Left ventricle myocardium superior (tissue), 1 donor: ENCODE measurements at regions not wholly inside any gene's neighbourhood (a gene's known extent, or its start where the extent isn't known, plus 50 kb on each side); places are given as distances from the start of the nearest gene placed in this dataset.
"Not testable (repeated sequence)": the region's sequence is repeated elsewhere in the genome, so short reads cannot be mapped to it uniquely, and the experiment has no call there.

Experiments
- ATAC-seq: fragments of 200-7000 bp; cut with Tn5 transposase; one replicate; pipeline ENCODE4 v1.9.1; 2020; ENCODE audit warnings: mild to moderate bottlenecking, moderate library complexity
- DNase-seq: peaks from one replicate; pipeline ENCODE4 v3.0.0-alpha.2; 2020
- intact Hi-C: fragments of 100-400 bp; cut with micrococcal nuclease; formaldehyde crosslinking; loops from one replicate; pipeline ENCODE4 v1.11.0; 2022
- donor health status: DM: no; HTN: yes; CAD: no; lungs with severe emphysema.

DNA sequence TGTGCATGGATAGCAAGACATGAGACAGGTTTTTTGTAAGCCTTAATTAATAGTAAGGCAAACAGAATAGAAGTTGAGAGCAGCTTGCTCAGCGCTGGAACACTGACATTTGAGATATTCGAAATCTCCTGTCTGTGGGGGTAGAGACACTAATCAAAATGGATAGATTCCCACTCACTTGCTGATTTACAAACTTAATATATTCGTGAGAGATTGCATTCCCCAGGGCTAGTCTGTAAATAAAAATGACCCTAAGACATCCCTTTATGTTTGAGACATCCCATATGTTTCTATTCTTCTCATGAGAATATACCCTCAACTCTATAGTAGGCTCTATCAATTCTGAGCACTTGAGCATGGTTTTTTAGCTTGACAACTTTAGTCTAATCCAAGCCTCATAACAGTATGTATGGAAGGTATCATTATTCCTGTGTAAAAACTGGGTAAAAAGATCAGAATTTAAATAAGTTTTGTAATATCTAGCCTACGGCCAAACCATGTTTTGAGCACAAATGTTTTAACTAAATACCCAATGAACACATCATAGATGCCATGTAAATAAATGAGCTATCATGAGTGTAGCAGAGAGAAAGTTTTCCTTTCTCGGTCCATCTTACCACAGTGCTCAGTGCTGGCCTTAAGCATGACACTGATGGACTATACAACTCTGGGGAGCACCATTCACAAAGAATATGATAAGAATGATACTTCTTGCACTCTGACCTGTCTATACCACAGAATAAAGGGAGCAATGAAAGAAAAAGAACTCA, 609.2 kb downstream of the PSAT1 start:
- ATAC-seq (no peak), DNase-seq (no peak)
- intact Hi-C loops, result no loop called here

DNA sequence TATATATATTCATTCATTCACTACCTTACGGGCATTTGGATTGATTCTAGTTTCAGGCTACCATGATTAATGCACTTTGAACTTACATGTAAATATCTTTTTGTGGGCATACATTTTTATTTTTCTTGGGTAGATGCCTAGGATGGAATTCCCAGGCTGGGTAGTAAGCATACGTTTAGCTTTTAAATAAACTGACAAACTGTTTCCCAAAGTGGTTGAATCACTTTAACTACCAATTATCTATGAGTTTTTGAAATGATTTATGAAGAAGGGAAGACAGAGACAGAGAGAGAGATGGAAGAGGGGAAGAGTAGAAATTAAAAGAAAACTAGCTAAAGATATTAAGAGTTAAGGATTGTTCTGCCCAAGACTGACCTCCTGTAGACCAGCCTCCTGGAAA, 612.6 kb downstream of the PSAT1 start:
- intact Hi-C loops, result no loop called here
- DNase-seq, result no peak
- no peak for ATAC-seq

DNA sequence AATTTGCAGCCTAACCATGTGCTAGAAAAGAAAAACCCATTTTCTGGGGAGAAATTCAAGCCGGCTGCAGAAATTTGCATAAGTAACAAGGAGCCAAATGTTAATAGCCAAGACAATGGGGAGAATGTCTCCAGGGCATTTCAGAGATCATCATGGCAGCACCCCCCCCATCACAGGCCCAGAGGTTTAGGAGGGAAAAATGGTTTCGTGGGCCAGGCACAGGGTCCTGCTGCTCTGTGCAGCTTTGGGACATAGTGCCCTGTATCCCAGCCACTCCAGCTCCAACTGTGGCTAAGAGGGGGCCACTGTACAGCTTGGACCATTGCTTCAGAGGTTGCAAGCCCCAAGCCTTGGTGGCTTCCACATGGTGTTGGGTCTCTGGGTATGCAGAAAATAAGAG, 620.0 kb downstream of the PSAT1 start:
- ATAC-seq, DNase-seq, intact Hi-C loops: not testable (repeated sequence)

DNA sequence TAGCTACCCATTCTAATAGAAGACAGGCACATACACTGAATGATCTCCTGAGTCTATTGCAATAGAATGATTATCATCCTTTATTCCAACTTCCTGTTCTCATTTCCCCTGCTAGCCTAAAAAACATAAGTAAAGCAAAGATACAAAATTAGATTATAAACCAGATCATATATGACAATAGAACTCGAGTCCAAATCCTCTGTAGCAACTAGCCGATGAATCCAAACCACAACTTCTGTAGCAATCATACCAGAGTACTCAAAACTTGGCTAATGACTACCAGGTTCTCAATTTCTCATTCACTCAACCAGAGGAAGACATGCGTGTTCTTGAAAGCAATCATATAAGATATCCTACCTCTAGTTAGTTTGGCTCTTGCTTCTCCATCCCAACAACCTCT, 622.1 kb downstream of the PSAT1 start:
- intact Hi-C loops, result no loop called here
- no peak for ATAC-seq
- DNase-seq, result no peak

DNA sequence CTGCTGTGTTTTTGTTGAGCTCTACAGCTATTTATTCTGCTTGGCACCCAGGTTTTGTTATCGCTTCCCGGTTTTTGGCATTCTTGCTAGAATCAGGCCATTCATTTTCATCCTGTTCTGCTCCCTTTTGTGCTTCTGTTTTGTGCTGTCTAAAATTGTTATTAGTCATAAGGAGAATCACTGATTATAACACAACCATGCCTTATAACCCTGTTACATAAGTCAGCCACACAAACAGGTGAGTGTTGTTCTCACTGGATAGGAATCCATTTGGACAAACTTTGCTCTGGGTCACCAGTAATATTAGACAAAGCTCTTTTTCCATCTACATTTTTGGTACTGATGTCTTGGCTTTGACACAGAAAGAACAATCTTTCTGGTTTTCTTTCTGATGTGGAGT, 622.8 kb downstream of the PSAT1 start:
- intact Hi-C loops, result no loop called here
- no peak for DNase-seq
- no peak for ATAC-seq

DNA sequence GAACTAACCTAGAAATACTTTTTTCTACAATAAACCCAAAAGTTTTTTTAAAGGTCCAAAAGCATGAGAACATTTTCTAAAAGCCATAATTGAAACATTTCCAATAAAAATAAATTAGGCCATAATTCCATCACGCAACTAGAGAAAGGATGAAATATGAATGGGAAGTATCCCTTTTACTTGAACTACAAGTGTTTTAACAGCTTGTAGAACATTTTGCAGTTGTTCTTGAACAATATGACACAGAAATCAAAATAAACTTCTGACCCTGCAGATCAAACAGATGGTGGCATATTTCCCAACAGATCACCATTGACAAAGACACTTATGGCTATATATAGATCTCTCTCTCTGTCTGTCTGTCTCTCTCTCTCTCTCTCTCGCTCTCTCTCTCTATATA, 624.4 kb downstream of the PSAT1 start:
- ATAC-seq, result no peak
- DNase-seq, result no peak
- intact Hi-C loops, result no loop called here

DNA sequence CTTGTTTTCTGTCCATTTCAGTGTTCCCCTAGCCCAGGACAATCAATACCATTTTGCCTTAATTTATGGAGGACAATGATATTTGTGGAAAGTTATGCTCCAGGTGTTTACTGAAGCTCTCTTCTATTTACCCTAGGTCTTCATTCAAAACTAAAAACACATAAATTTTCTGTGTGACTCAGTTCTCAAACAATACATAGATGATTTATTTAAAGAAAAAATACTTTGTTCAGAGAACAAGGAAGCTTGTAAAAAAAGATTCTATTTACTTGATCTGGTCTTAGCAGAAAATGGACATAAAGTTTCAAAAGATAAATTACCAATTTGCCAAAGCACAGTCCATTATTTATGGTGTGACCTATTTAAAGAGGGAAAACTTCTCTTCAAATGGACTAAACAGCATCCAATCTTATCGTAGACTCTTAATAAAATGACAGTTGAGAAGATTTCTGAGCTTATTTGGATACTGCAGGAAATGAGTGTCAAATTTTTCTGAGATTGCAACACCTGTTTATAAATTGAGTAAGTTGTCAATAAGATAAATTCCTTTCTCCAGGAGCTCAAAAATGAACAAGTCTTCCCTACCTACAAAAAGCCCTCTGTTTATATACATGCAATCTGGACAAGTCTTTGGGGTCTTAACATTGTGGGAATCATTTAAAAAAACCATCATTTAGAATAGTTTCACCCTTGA, 627.2 kb downstream of the PSAT1 start:
- intact Hi-C loops, result no loop called here
- ATAC-seq (no peak), DNase-seq (no peak)

DNA sequence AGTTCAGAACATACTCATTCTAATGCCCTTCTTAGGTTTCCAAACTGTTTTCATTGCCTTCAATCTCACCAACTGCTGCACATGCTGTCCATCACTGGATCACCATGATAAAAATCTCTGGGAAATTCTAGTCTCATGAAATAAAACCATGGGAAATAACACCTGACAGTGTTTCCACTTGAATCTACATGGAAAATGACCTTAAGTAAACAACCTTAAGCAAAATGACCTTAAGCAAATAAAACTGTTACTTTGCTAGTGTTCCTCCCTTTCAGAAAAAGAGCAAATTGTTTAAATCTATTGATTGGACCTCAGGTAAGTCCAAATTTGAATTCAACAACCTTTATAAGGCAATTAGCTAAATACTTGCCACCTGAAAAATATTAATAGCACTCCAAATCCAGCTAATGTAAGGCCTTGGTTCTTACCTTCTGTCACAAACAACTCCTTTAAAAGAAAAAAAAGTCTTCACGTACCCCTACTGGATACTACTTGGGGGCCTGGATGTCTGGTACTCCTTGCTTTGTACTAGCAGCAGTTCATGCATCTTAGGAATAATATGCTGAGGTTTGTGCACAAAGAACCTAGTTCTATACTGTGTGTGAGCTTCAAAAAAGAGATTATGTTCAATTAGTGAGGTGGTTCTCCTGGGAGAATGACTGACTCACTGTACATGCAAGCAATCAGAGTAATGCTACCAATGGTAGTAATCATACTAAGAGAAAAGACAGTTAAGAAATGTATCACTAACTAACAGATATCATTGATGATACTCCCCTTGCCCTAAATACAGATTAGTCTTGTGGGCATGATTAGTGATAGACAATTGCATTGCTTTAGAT, 630.4 kb downstream of the PSAT1 start:
- ATAC-seq (no peak), DNase-seq (no peak)
- intact Hi-C loops, result no loop called here

DNA sequence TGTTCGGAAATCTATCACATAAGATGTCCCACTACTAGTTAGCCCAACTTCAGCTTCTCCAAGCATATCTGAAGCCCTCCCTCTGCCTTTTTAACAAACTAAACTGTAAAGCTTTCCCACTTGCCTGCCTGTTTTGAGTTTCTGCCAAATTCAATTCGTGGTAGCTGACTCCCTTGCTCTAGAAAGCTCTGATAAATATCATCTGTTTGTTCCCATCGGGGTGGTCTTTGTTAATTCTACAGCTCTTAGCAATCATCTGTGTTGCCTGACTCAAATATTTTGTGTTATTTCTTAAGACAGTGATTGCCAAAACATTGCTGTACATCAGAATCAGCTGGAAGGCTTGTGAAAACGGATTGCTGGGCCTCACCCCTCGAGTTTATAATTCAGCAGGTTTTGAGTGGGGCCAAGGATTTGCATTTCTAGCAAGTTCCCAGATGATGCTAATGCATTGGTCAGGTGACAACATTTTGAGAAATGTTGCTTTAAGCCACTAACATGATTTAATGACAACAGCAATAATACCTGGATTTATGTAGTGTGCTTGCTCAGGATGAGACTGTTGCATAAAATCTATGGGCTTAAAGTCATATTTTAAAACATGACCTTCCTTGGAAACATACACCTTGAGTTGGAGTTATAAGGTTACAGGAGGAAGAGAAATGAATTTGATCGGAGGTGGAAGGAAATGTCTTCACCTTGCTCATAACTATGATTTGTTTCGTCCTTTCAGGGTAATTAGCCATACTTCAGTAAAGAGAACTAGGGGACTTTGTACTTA, 631.9 kb downstream of the PSAT1 start:
- DNase-seq (no peak), ATAC-seq (no peak)
- intact Hi-C loops, result no loop called here

DNA sequence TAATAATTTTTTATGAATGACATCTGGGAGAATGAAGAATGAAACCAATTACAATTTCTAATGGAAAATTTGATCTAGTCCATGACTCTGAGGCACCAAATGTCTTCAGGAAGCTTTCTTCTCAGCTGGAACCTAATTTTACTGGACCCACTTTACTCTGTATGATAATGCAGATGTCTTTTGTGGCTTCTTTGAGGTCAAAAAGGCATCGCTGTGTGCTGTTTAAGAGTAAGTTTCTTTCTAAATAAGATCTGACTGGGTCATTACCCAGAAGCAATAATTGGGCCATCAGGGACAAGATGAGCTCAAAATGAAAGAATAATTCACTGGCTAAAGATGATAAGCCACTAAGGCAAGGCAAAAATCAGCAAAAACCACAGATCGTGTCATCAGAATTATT, 633.4 kb downstream of the PSAT1 start:
- intact Hi-C loops, result no loop called here
- no peak for ATAC-seq
- DNase-seq, result no peak

DNA sequence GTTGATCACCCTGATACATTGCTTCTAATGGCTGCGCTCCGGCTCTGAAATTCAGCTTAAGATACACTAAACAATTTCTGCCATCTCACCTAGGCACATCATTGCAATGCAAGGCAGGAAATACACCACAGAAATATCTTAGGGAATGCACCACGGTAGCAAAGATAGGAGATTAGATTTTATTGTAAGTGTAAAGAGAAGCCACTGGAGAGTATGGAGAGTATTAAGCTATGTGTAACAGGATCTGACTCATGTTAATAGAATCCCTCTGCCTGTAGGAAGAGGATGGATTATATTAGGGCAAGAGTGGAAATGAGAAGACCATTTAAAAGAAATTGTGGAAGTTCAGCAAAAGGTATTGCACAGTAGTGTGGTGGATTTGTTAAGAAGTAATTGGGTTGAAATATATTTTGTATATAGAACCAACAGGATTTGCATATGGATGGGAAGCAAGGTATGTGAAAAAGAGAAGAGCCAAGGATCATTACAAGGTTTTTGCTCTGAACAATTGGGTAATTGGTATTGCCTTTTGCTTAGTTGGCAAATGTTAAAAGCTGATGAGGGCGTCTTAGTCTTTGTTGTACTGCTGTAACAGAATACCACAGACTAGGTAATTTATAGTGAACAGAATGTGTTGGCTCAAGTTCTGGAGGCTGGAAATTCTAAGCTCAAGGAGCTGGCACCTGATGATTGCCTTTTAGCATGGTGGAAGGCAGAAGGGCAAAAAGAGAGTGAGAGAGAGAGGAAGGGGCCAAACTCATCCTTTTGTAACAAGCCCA, 636.1 kb downstream of the PSAT1 start:
- intact Hi-C loops, result no loop called here
- DNase-seq (no peak), ATAC-seq (no peak)

DNA sequence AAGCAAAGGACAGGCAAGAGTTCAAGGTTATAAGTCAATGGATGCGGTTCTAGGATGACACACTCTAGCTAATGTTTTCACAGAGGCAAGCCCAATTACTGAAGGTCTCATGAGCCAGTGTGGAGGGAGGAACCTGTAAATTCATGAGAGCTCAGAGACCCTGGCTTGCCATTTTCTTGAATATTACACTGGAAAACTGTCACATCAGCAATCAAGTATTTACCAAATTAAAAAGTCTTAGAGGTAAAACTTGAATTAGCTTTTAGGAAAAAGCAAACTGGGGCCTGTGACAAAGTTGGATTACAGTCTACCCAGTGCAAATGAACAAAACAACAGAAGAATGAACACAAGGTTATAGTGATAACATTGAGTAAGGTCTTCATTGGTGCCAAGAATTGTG, 636.9 kb upstream of the TLE4 start:
- ATAC-seq, result no peak
- intact Hi-C loops, result no loop called here
- DNase-seq, result no peak

DNA sequence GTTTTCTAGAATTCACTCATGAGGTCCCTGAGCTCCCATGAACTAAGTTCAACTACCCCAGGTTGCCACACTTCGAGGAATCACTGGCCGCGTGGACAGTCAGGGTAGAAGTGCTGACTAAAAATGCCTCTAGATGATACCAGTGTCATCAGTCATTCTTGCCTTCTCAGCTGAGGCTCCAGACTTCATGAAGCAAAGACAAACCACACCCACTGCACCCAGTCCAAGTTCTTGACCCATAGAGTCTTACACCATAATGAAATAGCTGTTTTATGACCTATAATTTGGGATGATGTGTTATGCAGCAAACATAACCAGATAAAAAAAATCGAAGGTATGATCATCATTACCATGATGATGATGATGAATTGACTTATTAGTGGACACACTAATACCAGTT, 632.9 kb upstream of the TLE4 start:
- intact Hi-C loops, result no loop called here
- ATAC-seq, result no peak
- no peak for DNase-seq

DNA sequence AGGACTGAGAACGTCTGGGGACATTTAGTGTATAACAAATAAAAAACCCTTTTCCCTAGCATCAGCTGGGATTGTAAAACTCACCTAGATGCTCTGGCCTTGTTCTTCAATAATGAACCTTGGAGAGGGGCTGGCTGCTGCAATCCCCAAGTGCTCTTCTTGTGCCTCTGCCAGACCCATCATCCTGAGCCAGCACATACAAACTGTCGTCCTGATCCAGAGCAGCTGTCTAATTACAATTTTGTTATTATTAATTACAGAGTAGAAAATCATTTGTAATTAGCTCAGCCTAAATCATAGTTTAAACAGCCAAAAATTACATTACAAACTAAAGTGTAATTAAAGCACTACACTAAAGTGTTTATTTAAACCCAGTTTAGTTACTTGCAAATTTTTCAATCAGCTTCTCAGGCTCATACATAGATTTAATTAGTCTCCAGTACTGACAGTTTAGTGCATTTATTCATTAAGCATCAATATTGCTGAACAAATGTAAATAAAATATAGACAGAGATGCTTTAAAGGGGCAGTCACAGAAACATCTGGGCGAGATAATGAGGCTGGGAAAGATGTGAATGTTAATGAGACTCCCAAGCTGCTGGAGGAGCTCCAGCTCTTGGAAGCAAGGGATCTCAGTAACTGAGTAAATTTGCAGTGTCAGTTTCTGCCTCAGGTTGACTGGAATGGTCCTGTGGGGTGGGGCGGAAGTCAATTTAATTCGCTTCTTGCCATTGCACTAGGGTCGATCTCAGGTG, 632.3 kb upstream of the TLE4 start:
- no peak for DNase-seq
- no peak for ATAC-seq
- intact Hi-C loops, result no loop called here

DNA sequence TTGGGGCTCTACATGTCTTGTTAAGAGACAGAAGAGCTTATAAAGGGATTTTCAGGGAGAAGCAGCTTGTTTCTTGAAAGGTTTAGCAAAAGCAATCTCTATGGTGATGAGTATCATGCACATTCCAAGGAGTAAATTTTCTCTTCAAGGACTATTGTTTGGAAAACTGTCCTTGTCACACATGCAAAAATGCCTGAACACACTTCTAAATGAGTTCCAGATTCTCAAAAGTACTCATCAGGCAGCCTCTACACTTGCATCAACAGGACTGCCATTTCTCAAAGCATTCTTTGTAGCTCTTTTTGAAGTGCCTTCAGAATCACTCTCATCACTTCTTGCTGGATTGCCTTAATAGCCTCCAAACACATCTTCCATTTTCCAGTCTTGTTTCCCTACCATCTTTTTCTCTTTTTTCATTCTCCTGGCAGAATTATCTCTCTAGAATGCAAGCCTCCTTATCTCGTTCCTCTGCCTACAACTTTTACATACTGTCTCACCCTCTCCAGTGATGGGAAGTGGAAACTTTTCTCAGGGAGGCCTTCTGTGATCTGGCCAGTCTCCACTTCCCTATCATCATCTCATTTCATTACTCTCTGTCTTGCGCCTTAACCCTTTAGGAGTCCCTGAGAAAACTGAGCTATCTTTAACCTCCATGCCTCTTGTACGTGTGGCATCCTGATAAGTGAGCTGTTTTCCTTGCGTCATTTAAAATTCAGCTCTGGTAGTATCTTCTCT, 631.5 kb upstream of the TLE4 start:
- intact Hi-C loops, result no loop called here
- DNase-seq, result no peak
- ATAC-seq, result no peak

DNA sequence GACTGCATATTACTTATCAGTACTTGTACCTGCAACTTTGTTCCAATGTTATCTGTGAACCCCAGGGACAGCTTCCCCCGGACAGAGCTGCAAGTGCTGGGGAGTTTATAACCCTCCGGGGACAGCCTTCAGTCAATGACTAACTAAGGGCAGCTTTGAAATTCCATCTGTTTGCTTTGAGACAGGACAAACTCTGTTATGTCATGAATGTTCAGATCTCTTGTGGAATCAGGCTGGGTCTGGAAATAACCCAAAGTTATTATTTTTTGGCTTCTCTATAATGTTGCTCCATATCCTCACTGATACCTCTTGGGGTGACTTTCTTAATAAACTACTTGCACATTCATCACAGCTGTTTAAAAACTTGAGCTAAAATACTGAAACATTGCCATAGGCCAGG, 617.5 kb upstream of the TLE4 start:
- intact Hi-C loops, result no loop called here
- ATAC-seq, result no peak
- no peak for DNase-seq

DNA sequence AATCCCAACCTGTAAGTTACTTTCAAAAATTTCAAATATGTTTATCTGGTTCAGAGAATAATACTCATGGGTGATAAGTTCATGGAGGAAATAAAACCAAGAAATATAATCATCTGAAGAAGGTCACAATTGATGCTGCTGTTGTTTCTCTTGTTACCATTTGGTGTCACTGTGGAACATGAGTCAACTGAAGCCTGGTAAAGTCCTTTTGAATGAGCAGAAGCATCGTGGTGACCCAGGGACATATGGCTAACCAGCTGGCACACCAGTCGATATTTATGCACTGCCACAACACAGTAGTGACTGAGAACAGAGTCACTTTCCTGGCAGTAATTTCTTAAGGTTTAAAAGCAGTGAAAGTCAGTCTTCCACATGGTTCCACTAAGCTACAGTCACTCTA, 612.9 kb upstream of the TLE4 start:
- DNase-seq, result no peak
- intact Hi-C loops, result no loop called here

More for the DNA sequence above, 612.9 kb upstream of the TLE4 start:
- ATAC-seq, result no peak
